ENCODE measurements at regions not wholly inside any gene's neighbourhood (a gene's known extent, or its start where the extent isn't known, plus 50 kb on each side); places are given as distances from the start of the nearest gene placed in this dataset.

GRCh38 chr2:128379021-128380015 is 60.6 kb upstream of the HS6ST1 start (continued):
- no peak for TF ChIP-seq HIC2 (CRISPR knock-in tag; IDR thresholded peaks at IDR 0.05; ENCODE audit: low read depth)
- no peak for TF ChIP-seq ZFP90 (CRISPR knock-in tag; IDR thresholded peaks at IDR 0.05; ENCODE audit: borderline replicate concordance)
- TF ChIP-seq ZNF619 (CRISPR knock-in tag; IDR thresholded peaks at IDR 0.05): no peak
- TF ChIP-seq ZNF354B (CRISPR knock-in tag; IDR thresholded peaks at IDR 0.05): no peak
- no peak for TF ChIP-seq ZBTB38 (CRISPR knock-in tag; IDR thresholded peaks at IDR 0.05)
- TF ChIP-seq ZNF207 (IDR thresholded peaks at IDR 0.05; ENCODE audit: borderline replicate concordance): no peak
- TF ChIP-seq NRL (CRISPR knock-in tag; IDR thresholded peaks at IDR 0.05; ENCODE audit: borderline replicate concordance): peak; percentile 20; the same call in 1 of the 2 replicates
- TF ChIP-seq NR1H2 (CRISPR knock-in tag; IDR thresholded peaks at IDR 0.05; ENCODE audit: borderline replicate concordance, low read depth): no peak
- no peak for TF ChIP-seq POLR2AphosphoS2 (IDR thresholded peaks at IDR 0.05; ENCODE audit: low read depth, low read length)
- TF ChIP-seq ZNF891 (CRISPR knock-in tag; IDR thresholded peaks at IDR 0.05): no peak
- TF ChIP-seq HNF4A (CRISPR knock-in tag; IDR thresholded peaks at IDR 0.05): no peak; the same call in 1 of the 2 replicates
- TF ChIP-seq ZNF772 (CRISPR knock-in tag; IDR thresholded peaks at IDR 0.05): peak; percentile 15; the same call in 1 of the 2 replicates
- TF ChIP-seq XRCC5 (optimal IDR thresholded peaks at IDR 0.05; ENCODE audit: low read length): no peak
- TF ChIP-seq KLF6 (CRISPR knock-in tag; IDR thresholded peaks at IDR 0.05): no peak
- peak; percentile 42; the same call in 1 of the 2 replicates for TF ChIP-seq ZNF761 (CRISPR knock-in tag; conservative IDR thresholded peaks at IDR 0.05)
- TF ChIP-seq ZNF776 (CRISPR knock-in tag; IDR thresholded peaks at IDR 0.05): no peak
- TF ChIP-seq MED1 (CRISPR knock-in tag; IDR thresholded peaks at IDR 0.05): peak; percentile 72
- no peak for TF ChIP-seq ZNF17 (CRISPR knock-in tag; IDR thresholded peaks at IDR 0.05)
- no peak; the same call in 1 of the 2 replicates for TF ChIP-seq ZNF280B (CRISPR knock-in tag; IDR thresholded peaks at IDR 0.05; ENCODE audit: borderline replicate concordance)
- TF ChIP-seq SP5 (CRISPR knock-in tag; IDR thresholded peaks at IDR 0.05; ENCODE audit: borderline replicate concordance, low read depth): peak; percentile 99
- peak; percentile 55; the same call in 1 of the 2 replicates for TF ChIP-seq KDM2A (CRISPR knock-in tag; IDR thresholded peaks at IDR 0.05; ENCODE audit: borderline replicate concordance, low read depth)
- TF ChIP-seq FOXO4 (CRISPR knock-in tag; conservative IDR thresholded peaks at IDR 0.05): no peak
- TF ChIP-seq DNMT3B (CRISPR knock-in tag; conservative IDR thresholded peaks at IDR 0.05): no peak
- TF ChIP-seq ZBTB34 (CRISPR knock-in tag; IDR thresholded peaks at IDR 0.05): no peak
- no peak for TF ChIP-seq ZNF563 (CRISPR knock-in tag; IDR thresholded peaks at IDR 0.05)
